Activated naive CD4-positive, alpha-beta T cell treated with anti-CD3 and anti-CD28 coated beads, Interleukin-2, amount 10 ng/mL, durations not matched to agents 7 days and 5 days (primary cell): ENCODE measurements at regions not wholly inside any gene's neighbourhood (a gene's known extent, or its start where the extent isn't known, plus 50 kb on each side); places are given as distances from the start of the nearest gene placed in this dataset.

ENCODE experiments used
- CTCF ChIA-PET: fragments of 350-600 bp; sonication (Branson Sonifier 250); formaldehyde crosslinking; loops from one replicate; lab custom pipeline; 2021; ENCODE audit warnings: antibody characterized with exemption; lab: Charles Lee
- DNase-seq: peaks from one replicate; pipeline ENCODE4 v3.0.0-alpha.2; 2020
- H3K27ac Mint-ChIP-seq: one replicate; pipeline ENCODE4 v1.8.0; 2021; ENCODE audit warnings: mild to moderate bottlenecking, moderate library complexity, mixed read lengths
- H3K27me3 Mint-ChIP-seq: one replicate; pipeline ENCODE4 v1.8.0; 2021; ENCODE audit warnings: mild to moderate bottlenecking, mixed read lengths
- H3K36me3 Mint-ChIP-seq: one replicate; pipeline ENCODE4 v1.8.0; 2021; ENCODE audit warnings: mixed read lengths
- H3K4me1 Mint-ChIP-seq: one replicate; pipeline ENCODE4 v1.8.0; 2021; ENCODE audit warnings: mixed read lengths
- H3K4me3 Mint-ChIP-seq: one replicate; pipeline ENCODE4 v1.8.0; 2021; ENCODE audit warnings: mild to moderate bottlenecking, moderate library complexity, mixed read lengths
- H3K9me3 Mint-ChIP-seq: one replicate; pipeline ENCODE4 v1.8.0; 2021; ENCODE audit warnings: mixed read lengths

DNA sequence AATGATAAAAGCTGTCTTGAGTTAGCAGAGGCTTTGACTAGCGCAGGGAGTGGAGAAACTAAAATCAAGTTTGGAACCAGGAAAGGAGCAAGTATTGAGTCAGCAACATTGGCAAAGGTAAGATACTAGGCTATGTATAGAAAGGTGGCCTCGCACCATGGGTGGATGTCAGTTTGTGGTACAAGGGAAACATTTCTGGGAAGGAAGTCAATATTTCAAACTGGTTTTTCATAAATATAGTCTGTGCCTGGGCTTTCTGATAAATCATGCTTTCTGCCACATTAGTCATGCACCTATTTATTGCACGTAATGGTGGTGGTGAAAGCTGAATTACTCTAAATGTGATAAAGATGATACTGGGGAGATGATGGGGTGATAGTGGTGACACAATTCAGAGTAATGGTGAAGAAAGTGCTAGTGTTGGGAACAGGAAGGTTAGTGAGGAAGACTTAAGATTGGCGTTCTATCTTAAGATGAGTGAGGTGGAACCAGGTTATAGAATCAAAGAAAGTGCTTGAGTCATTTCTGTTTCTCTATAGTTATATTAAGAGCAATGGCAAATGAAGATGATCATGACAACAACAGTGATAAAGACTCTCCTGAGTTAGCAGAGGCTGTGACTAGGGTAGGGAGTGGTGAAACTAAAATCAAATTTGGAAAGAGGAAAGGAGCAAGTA, 729.0 kb downstream of the FAM181B start:
- H3K36me3 Mint-ChIP-seq, result no peaks in the 10 kb centered on the region
- no peaks in the 10 kb centered on the region for H3K9me3 Mint-ChIP-seq
- CTCF ChIA-PET, result no interaction called here
- peaks cover 6% of the 10 kb centered on the region for H3K4me1 Mint-ChIP-seq
- H3K4me3 Mint-ChIP-seq, result no peak overlapping the region
- H3K27ac Mint-ChIP-seq, result no peak overlapping the region
- no peaks in the 10 kb centered on the region for H3K27me3 Mint-ChIP-seq
- no peak for DNase-seq

DNA sequence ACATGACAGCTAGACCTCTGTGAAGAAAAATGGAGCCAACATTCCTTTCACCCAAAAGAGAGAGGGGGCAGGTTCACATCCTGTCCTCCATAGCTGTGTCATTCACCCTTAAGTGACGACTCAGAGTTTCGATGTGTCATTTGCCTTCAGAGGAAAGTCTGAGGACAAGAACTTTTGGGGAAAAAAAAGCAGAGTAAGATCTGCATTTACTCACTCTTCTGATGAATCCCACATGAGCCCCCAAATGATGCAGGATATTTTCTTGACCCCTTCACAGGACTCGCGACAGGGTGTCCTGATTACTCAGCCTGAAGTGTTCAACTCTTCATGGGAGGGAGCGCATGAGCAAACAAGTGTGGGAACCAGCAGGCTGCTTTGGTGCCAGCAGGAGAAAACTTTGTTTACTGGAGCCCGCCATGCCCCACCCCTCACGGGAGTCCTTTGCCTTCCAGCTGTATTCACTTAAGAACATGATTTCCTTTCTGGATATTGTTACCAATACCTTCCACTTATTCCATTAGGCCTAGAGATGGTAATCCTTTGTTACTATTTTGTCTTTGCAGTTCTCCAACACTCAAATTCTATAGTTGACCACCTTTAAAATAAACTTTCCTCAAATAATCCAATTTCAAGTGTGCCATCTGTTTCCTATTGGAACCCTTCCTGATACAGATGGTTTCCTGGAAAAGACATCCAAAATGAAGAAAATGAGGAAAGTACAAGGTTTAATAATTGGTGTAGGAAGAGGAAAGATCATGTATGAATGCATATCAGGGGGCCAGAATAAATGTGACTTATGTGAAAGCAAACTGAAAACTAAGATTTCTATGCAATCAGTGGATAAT, 729.8 kb downstream of the FAM181B start:
- peaks cover 6% of the 10 kb centered on the region for H3K4me1 Mint-ChIP-seq
- no peak for DNase-seq
- H3K27me3 Mint-ChIP-seq, result no peaks in the 10 kb centered on the region
- H3K4me3 Mint-ChIP-seq, result no peak overlapping the region
- CTCF ChIA-PET, result no interaction called here
- H3K27ac Mint-ChIP-seq, result no peak overlapping the region
- H3K36me3 Mint-ChIP-seq, result no peaks in the 10 kb centered on the region
- H3K9me3 Mint-ChIP-seq, result no peaks in the 10 kb centered on the region

DNA sequence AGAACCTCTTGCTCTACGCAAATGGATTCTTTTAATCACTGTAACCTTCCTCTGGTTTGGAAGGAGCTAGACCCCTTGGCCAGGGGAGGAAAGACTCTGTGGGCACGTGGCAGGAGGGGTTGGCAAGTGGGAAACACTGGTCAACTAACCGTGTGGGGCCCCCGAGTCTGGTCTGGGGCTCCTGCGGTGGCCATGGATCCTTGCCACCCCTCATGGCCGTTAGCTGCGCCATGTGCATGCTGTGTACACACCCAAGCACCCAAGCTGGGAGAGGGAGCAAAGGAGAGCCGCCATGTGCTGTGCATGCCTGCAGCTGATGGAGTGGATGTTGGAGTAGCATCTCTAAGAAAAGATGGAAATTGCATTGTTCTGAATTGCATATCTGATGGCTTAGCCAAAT, 730.6 kb downstream of the FAM181B start:
- no peak for DNase-seq
- no peak overlapping the region for H3K27ac Mint-ChIP-seq
- no peak overlapping the region for H3K4me3 Mint-ChIP-seq
- H3K4me1 Mint-ChIP-seq, result peaks cover 6% of the 10 kb centered on the region
- CTCF ChIA-PET, result no interaction called here
- no peaks in the 10 kb centered on the region for H3K27me3 Mint-ChIP-seq
- H3K36me3 Mint-ChIP-seq, result no peaks in the 10 kb centered on the region
- no peaks in the 10 kb centered on the region for H3K9me3 Mint-ChIP-seq

DNA sequence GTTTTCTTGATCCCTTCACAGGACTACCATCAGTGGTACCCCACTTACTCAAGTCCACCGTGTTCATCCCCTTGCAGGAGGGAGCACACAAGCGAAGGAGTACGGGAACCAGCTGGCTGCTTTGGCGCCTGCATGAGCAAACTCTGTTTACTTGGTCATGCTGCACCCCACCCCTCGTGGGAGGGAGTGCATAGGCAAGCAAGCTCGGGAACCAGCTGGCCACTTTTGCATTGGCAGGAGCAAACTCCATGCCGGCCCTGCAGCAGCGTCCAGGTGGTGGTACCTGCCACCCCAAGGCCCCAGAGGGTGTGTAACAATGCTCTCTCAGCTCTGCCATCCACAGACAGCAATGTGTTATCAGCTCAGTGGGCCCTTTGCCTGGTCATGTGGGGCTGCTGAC, 737.8 kb downstream of the FAM181B start:
- H3K4me3 Mint-ChIP-seq, result no peak overlapping the region
- no peaks in the 10 kb centered on the region for H3K27me3 Mint-ChIP-seq
- no peak for DNase-seq
- H3K9me3 Mint-ChIP-seq, result no peaks in the 10 kb centered on the region
- no peak overlapping the region for H3K27ac Mint-ChIP-seq
- no peaks in the 10 kb centered on the region for H3K4me1 Mint-ChIP-seq
- no peaks in the 10 kb centered on the region for H3K36me3 Mint-ChIP-seq
- CTCF ChIA-PET, result no interaction called here

DNA sequence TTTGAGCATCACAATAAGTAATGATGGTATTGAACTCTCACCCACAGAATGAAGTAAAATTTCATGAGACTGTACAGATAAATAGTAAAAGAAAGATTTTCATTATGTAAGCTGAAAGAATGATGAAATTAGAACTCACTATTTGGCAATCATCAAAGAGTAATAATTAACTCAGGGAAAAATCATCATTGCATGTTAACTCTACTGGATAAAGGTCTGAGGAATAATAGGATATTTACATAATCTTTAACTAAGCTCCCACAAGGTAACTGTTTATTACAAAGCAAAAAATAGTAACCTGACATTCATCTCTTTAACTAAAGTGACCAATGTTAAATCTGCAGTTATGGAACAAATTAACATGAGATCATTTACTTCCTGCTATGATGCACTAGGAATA, 739.9 kb downstream of the FAM181B start:
- Mint-ChIP-seq H3K36me3 (no peaks in the 10 kb centered on the region), H3K4me3 (no peak overlapping the region), H3K4me1 (no peaks in the 10 kb centered on the region), H3K27me3 (no peaks in the 10 kb centered on the region), H3K9me3 (no peaks in the 10 kb centered on the region), H3K27ac (no peak overlapping the region)
- DNase-seq, result no peak
- CTCF ChIA-PET, result no interaction called here

DNA sequence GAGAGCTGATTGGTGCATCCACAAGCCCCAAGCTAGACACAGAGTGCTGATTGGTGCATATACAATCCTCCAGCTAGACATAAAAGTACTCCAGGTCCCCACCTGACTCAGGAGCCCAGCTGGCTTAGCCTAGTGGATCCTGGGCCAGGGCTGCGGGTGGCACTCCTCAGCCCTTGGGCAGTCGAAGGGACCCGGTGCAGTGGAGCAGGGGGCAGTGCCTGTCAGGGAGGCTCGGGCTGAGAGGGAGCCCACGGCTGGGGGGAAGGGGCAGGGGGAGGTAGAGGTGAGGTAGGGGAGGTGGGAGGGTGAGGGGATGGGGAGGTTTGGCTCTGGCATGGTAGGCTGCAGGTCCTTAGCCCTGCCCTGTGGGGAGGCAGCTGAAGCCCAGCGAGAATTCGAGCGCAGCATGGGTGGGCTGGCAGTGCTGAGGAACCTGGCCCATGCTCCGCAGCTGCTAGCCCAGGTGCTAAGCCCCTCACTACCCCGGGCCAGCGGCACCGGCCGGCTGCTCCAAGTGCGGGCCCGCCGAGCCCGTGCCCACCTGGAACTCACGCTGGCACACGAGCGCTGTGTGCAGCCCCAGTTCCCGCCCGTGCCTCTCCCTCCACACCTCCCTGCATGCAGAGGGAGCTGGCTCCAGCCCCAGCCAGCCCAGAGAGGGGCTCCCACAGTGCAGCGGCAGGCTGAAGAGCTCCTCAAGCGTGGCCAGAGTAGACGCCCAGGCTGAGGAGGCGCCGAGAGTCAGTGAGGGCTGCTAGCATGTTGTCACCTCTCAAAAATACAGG, 742.8 kb downstream of the FAM181B start:
- CTCF ChIA-PET, result no interaction called here
- H3K27me3 Mint-ChIP-seq, result no peaks in the 10 kb centered on the region
- no peaks in the 10 kb centered on the region for H3K36me3 Mint-ChIP-seq
- no peak for DNase-seq
- no peaks in the 10 kb centered on the region for H3K4me1 Mint-ChIP-seq
- no peak overlapping the region for H3K27ac Mint-ChIP-seq
- no peaks in the 10 kb centered on the region for H3K9me3 Mint-ChIP-seq
- no peak overlapping the region for H3K4me3 Mint-ChIP-seq

DNA sequence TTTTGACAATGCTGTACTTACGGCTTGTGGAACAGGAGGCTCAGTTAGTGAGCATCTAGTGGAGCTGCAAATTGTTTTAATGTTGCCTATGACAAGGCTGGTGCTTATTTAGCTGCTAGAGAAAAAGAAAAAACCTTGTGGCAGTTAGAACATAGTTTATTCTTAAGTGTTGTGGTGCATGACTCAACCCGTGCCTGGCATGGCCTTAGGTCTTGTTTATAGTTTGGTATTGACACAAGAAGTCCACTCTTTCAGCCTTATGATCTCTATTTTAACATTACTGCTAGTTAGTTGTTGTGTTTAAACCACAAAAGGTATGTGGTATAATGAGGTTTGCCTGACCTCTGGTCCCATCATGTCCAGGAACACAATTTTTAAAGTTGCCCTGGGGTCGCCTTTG, 744.6 kb downstream of the FAM181B start:
- H3K36me3 Mint-ChIP-seq, result no peaks in the 10 kb centered on the region
- no peak overlapping the region for H3K27ac Mint-ChIP-seq
- H3K9me3 Mint-ChIP-seq, result peaks cover 6% of the 10 kb centered on the region
- CTCF ChIA-PET, result no interaction called here
- H3K27me3 Mint-ChIP-seq, result no peaks in the 10 kb centered on the region
- no peaks in the 10 kb centered on the region for H3K4me1 Mint-ChIP-seq
- no peak overlapping the region for H3K4me3 Mint-ChIP-seq
- DNase-seq, result no peak

DNA sequence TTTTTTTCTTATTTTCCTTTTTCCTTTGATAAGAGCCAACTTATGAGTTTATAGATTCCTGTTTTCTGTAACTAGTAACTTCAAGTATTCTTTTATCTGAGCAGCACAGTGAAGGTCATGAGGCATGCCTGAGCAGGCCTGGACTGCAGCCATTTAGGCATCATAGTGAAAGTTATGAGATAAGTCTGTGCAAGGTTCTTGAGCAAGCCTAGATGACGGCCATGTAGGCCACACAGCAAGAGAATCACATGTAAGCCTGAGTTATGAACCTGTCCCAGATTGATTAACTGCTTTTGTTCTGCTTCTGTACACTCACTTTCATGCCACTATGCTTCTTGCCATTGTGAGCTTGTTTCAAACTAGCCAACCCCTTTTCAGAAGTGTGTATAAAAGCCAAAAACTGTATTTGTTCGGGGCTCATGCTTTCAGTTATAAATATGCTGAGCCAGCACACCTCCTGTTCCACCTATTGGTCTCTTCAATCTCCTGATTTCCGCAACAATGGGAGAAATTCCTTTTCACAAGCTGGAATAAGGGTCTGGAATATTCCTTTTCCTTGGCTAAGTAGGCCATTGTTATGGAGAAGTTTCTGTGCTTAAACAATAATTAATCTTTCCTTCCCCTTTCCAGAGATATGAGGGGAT, 745.7 kb downstream of the FAM181B start:
- H3K27ac Mint-ChIP-seq, result no peak overlapping the region
- DNase-seq, result no peak
- no peaks in the 10 kb centered on the region for H3K27me3 Mint-ChIP-seq
- H3K9me3 Mint-ChIP-seq, result peaks cover 6% of the 10 kb centered on the region
- no peak overlapping the region for H3K4me3 Mint-ChIP-seq
- CTCF ChIA-PET, result no interaction called here
- H3K36me3 Mint-ChIP-seq, result no peaks in the 10 kb centered on the region
- H3K4me1 Mint-ChIP-seq, result no peaks in the 10 kb centered on the region

DNA sequence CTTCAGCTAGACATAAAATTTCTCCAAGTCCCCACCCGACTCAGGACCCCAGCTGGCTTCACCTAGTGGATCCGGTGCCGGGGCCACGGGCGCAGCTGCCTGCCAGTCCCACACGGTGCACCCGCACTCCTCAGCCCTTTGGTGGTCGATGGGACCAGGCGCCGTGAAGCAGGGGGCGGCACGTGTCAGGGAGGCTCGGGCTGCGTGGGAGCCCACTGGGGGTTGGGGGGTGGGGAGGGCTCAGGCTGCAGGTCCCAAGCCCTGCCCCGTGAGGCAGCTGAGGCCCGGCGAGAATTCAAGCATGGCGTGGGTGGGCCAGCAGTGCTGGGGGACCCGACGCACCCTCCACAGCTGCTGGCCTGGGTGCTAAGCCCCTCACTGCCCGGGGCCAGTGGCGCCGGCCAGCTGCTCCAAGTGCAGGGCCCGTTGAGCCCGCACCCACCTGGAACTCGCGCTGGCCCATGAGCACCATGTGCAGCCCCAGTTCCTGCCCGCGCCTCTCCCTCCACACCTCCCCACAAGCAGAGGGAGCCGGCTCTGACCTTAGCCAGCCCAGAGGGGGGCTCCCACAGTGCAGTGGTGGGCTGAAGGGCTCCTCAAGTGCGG, 747.0 kb downstream of the FAM181B start:
- Mint-ChIP-seq H3K4me1 (no peaks in the 10 kb centered on the region), H3K36me3 (no peaks in the 10 kb centered on the region), H3K4me3 (no peak overlapping the region), H3K27me3 (no peaks in the 10 kb centered on the region), H3K27ac (no peak overlapping the region), H3K9me3 (peaks cover 6% of the 10 kb centered on the region)
- CTCF ChIA-PET, result no interaction called here
- DNase-seq, result no peak

DNA sequence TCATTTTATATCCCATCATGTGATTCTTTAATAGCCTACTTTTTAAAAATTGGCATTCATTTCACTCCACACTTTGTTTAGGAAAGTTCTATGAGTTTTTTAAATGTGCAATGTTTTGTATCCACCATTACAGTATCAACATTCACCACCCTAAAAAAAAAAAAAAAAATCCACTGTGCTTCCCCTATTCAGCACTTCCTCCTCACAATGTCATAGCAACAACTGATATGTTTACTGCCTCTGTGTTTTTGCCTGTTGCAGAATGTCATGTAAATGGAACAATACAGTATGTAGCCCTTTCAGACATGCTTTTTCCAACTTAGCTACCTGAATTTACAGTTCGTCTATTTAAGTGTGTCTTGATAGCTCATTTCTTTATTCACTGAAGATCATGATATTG, 754.2 kb downstream of the FAM181B start:
- Mint-ChIP-seq H3K36me3 (no peaks in the 10 kb centered on the region), H3K4me1 (no peaks in the 10 kb centered on the region), H3K4me3 (no peak overlapping the region), H3K27ac (no peak overlapping the region), H3K27me3 (no peaks in the 10 kb centered on the region), H3K9me3 (no peaks in the 10 kb centered on the region)
- no peak for DNase-seq
- CTCF ChIA-PET, result interaction anchor here (0.6 kb wide), 1 partner anchor 177 kb away, joined by 3 read pairs; no protein-coding TSS in a partner anchor

DNA sequence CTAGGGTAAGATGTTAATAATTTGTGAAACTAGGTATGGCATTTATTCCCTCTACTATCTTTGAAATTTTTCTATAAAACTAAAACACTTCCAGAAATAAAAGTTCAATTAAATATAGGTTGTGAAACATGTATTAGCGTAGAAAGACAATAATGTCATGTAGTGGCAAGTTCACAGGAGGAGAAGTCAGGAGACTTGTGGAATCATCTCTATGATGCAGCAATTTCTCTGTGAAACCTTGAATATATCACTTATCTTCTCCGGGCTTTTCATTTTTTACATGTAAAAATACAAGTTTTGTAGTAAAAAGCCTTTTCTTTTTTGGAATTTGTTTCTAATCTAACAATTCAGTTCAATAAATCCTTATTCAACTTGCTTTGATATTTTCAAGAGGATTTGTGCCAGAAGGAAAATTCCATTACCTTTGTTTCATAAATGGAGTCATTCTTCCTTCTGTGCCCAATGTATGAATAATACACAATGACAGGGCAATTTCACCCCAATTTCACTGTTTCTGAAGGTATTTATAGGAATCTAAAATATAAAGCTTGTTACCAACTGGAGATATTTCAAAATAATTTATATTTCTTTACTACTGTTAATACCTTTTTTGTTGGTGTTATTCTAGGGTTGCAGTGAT, 758.3 kb downstream of the FAM181B start:
- H3K36me3 Mint-ChIP-seq, result no peaks in the 10 kb centered on the region
- H3K27ac Mint-ChIP-seq, result no peak overlapping the region
- no peaks in the 10 kb centered on the region for H3K9me3 Mint-ChIP-seq
- H3K27me3 Mint-ChIP-seq, result no peaks in the 10 kb centered on the region
- CTCF ChIA-PET, result no interaction called here
- no peaks in the 10 kb centered on the region for H3K4me1 Mint-ChIP-seq
- H3K4me3 Mint-ChIP-seq, result no peak overlapping the region
- no peak for DNase-seq

DNA sequence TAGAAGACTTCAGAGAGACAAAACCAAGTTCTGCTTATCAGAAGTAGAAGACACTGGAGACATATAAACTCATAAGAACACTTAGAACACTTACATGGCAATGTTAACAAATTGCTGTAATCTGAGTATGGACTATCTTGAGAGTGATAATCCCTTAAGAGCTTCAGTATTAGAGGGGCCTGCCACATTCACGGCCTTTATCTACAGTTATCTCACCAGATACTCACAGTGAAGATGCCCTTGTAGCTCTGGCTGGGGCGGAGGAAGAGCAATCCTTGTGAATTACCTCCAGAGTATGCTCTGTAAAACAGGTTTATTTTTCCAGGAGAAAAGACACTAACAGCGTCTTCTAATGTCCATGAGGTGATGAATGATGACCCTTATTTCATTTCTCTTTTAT, 762.8 kb downstream of the FAM181B start:
- Mint-ChIP-seq H3K4me3 (no peak overlapping the region), H3K9me3 (no peaks in the 10 kb centered on the region), H3K27ac (no peak overlapping the region), H3K4me1 (no peaks in the 10 kb centered on the region), H3K36me3 (no peaks in the 10 kb centered on the region), H3K27me3 (no peaks in the 10 kb centered on the region)
- CTCF ChIA-PET, result no interaction called here
- DNase-seq, result no peak

DNA sequence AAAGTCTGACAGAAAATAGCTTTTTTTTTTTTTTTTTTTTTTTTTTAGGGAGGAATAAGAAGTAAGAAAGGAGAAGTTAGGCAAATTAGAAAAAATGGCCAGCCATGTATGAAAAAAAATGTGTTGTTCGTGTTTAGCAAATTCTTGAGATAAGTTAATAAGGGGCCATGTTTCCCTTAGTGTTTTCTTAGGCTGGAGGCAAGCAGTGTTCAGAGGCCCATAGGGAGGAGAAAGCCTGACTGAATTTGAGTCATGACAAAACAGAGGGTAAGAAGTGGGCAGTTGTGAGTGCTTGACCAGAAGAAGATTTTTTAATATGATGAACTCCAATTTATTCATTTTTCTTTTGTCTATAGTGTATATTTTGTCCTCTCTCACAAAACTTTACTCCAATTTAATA, 766.4 kb downstream of the FAM181B start:
- H3K9me3 Mint-ChIP-seq, result no peaks in the 10 kb centered on the region
- no peaks in the 10 kb centered on the region for H3K36me3 Mint-ChIP-seq
- no peak for DNase-seq
- peaks cover 12% of the 10 kb centered on the region for H3K4me1 Mint-ChIP-seq
- H3K4me3 Mint-ChIP-seq, result no peak overlapping the region
- no peaks in the 10 kb centered on the region for H3K27me3 Mint-ChIP-seq
- no peak overlapping the region for H3K27ac Mint-ChIP-seq
- CTCF ChIA-PET, result interaction anchor here (0.7 kb wide), 1 partner anchor 116 kb away, joined by 3 read pairs; no protein-coding TSS in a partner anchor
